NCI-H510A (cell line): ENCODE measurements at regions not wholly inside any gene's neighbourhood (a gene's known extent, or its start where the extent isn't known, plus 50 kb on each side); places are given as distances from the start of the nearest gene placed in this dataset.
"Not testable (repeated sequence)": the region's sequence is repeated elsewhere in the genome, so short reads cannot be mapped to it uniquely, and the experiment has no call there.

Experiments
- DNase-seq: peaks from one replicate; lab custom pipeline; 2025; lab: John Stamatoyannopoulos, UW

GRCh38 chr6:99668036-99668705 lies 61.5 kb downstream of the PRDM13 start:
- DNase-seq: no peak

- no peak for DNase-seq
These were observed 83.5 kb downstream of the PRDM13 start for GRCh38 chr6:99689916-99690685.

- DNase-seq: not testable (repeated sequence)
These were observed 95.7 kb downstream of the PRDM13 start for GRCh38 chr6:99702287-99702686.

GRCh38 chr6:99709062-99709461 lies 102.4 kb downstream of the PRDM13 start:
- no peak for DNase-seq

- no peak for DNase-seq
These were observed 104.7 kb downstream of the PRDM13 start for GRCh38 chr6:99711302-99711701.

- no peak for DNase-seq
These were observed 105.3 kb downstream of the PRDM13 start for GRCh38 chr6:99711925-99712324.

- DNase-seq: no peak
These were observed 105.9 kb downstream of the PRDM13 start for GRCh38 chr6:99712519-99712918.

GRCh38 chr6:99722043-99722442 lies 115.4 kb downstream of the PRDM13 start:
- DNase-seq: not testable (repeated sequence)

GRCh38 chr6:99730237-99730636 lies 123.6 kb downstream of the PRDM13 start:
- DNase-seq: not testable (repeated sequence)

GRCh38 chr6:99736302-99736701 lies 129.7 kb downstream of the PRDM13 start:
- DNase-seq: no peak

- no peak for DNase-seq
These were observed 132.9 kb downstream of the PRDM13 start for GRCh38 chr6:99739526-99739925.

GRCh38 chr6:99741092-99741491 lies 134.5 kb downstream of the PRDM13 start:
- DNase-seq: no peak

GRCh38 chr6:99743647-99744046 lies 137.0 kb downstream of the PRDM13 start:
- no peak for DNase-seq

- DNase-seq: no peak
These were observed 139.0 kb downstream of the PRDM13 start for GRCh38 chr6:99745651-99746050.

GRCh38 chr6:99746261-99746895 lies 139.7 kb downstream of the PRDM13 start:
- peak; percentile 8 for DNase-seq

- no peak for DNase-seq
These were observed 155.1 kb downstream of the PRDM13 start for GRCh38 chr6:99761711-99762110.

GRCh38 chr6:99768166-99768565 lies 161.5 kb downstream of the PRDM13 start:
- no peak for DNase-seq

- DNase-seq: no peak
These were observed 173.3 kb downstream of the PRDM13 start for GRCh38 chr6:99779631-99780555.

GRCh38 chr6:99780556-99780885 lies 173.9 kb downstream of the PRDM13 start:
- no peak for DNase-seq

- no peak for DNase-seq
These were observed 183.1 kb downstream of the PRDM13 start for GRCh38 chr6:99789767-99790166.

- no peak for DNase-seq
These were observed 184.0 kb downstream of the PRDM13 start for GRCh38 chr6:99790679-99791078.

GRCh38 chr6:99801805-99802204 lies 192.2 kb downstream of the MCHR2 start:
- DNase-seq: no peak
